Fibroblast of villous mesenchyme (primary cell): ENCODE measurements at regions not wholly inside any gene's neighbourhood (a gene's known extent, or its start where the extent isn't known, plus 50 kb on each side); places are given as distances from the start of the nearest gene placed in this dataset.

Experiments
- DNase-seq: peaks from one replicate; pipeline ENCODE4 v3.0.0-alpha.2; 2010; ENCODE audit warnings: low read depth
- H3K4me3 ChIP-seq: 2 replicates; pipeline ENCODE4 v1.5.1; 2011; ENCODE audit warnings: low read depth, mild to moderate bottlenecking, low read length
- TF ChIP-seq, protein P1 (sequence below): IDR thresholded peaks from 2 replicates; pipeline ENCODE4 v1.5.1; 2012; ENCODE audit warnings: low read depth, mild to moderate bottlenecking, low read length; ENCODE audit not compliant: insufficient read depth

DNA sequence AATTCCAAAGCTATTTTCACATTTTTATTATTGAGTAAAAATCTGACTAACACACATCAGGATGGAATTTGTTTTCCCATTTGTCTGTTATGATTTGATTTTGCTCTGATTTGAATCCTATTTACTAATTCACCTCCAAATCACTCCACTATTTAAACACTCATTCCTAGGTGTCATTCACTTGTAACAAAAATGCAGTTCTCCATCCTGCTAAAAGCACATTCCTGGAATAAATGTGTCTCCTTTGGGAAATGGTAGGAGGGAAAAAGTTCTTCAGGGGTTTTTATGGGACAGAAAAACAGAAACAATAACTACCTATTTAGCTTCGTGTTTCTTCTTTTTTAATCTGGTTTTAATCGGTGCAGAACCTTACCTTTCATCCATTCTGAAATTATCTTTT, 494.1 kb upstream of the CITED2 start:
- DNase-seq: no peak
- no peak overlapping the region for H3K4me3 ChIP-seq
- TF ChIP-seq, protein P1, sequence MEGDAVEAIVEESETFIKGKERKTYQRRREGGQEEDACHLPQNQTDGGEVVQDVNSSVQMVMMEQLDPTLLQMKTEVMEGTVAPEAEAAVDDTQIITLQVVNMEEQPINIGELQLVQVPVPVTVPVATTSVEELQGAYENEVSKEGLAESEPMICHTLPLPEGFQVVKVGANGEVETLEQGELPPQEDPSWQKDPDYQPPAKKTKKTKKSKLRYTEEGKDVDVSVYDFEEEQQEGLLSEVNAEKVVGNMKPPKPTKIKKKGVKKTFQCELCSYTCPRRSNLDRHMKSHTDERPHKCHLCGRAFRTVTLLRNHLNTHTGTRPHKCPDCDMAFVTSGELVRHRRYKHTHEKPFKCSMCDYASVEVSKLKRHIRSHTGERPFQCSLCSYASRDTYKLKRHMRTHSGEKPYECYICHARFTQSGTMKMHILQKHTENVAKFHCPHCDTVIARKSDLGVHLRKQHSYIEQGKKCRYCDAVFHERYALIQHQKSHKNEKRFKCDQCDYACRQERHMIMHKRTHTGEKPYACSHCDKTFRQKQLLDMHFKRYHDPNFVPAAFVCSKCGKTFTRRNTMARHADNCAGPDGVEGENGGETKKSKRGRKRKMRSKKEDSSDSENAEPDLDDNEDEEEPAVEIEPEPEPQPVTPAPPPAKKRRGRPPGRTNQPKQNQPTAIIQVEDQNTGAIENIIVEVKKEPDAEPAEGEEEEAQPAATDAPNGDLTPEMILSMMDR: no peak

- DNase-seq: no peak
- TF ChIP-seq, protein P1: no peak
- no peak overlapping the region for H3K4me3 ChIP-seq
Observed at GRCh38 chr6:139863964-139864363, 489.5 kb upstream of the CITED2 start.

DNA sequence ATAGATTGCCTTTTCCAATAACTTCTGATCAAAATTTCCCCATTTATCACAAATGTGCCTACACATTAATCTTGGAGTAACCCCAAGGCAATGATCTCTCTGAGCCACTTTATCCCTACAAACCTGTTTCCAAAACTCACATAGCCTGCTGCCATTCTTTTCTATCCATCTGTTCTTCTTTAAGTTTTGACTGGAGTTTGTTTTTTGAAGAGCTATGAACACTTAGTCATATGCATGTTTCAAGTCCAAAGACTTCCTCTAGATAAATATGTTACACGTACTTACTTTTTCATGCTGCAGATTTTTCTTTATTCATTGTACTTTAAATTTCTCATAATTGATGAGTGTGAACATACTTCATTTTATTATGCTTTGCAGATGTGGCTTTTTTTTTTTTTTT, 488.9 kb upstream of the CITED2 start:
- H3K4me3 ChIP-seq: no peak overlapping the region
- no peak for DNase-seq
- TF ChIP-seq, protein P1: no peak

- DNase-seq: no peak
- TF ChIP-seq, protein P1: no peak
- no peak overlapping the region for H3K4me3 ChIP-seq
Observed at GRCh38 chr6:139862311-139862710, 487.9 kb upstream of the CITED2 start.

- DNase-seq: peak; percentile 81
- no peak overlapping the region for H3K4me3 ChIP-seq
- TF ChIP-seq, protein P1: no peak
Observed at GRCh38 chr6:139860203-139860602, 485.8 kb upstream of the CITED2 start.

DNA sequence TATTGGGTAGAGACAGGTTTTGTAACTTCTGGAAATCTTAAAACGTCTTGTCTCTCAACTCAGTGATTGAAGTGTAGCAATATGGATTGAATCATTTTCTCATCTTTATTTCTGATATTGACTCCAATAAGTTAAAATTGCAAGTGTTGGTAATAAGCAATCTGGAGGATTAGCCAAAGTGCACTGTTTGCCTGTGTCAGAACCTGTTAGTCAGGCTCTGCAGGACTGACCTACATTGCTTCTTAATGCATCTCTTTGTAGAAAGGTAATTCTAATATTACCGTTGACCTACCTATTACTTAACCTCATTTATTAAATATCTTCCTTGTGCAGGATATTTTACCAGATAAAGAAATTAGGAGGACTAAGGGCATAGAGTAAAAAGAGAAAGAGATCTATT, 484.0 kb upstream of the CITED2 start:
- TF ChIP-seq, protein P1: no peak
- no peak overlapping the region for H3K4me3 ChIP-seq
- no peak for DNase-seq

DNA sequence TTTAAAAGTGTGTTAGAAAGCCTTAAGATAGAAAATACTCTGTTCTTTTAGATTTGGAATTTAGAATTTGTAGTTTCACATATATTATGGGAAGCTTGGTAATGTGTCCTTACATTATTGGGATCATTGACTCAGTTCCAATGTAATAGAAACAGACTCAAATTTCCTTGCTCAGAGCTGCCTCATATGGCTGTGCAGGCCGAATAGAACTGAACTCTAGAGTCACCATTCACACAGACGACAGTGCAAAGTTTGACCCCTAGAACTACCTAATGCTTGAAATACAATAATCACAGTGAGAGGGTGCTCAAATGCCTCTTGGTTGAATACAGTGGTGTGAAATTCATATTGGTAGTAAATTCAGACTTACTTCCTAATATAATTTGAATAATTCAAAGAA, 482.7 kb upstream of the CITED2 start:
- TF ChIP-seq, protein P1: no peak
- no peak overlapping the region for H3K4me3 ChIP-seq
- DNase-seq: no peak
